ENCODE measurements at regions not wholly inside any gene's neighbourhood (a gene's known extent, or its start where the extent isn't known, plus 50 kb on each side); places are given as distances from the start of the nearest gene placed in this dataset.

- no peak for DNase-seq
- no CpG with 5 or more reads among the region's 2 CpGs for WGBS (ENCODE audit: insufficient coverage)
- H3K27ac ChIP-seq (ENCODE audit: low read length): no peak overlapping the region
- no peaks in the 10 kb centered on the region for H3K36me3 ChIP-seq (ENCODE audit: control insufficient read depth, insufficient read depth, low read length)
- no peaks in the 10 kb centered on the region for H3K9me3 ChIP-seq (replicated peaks; ENCODE audit: control insufficient read depth, low read depth, low read length)
- H3K4me3 ChIP-seq (ENCODE audit: low read length): no peak overlapping the region
- H3K4me1 ChIP-seq (ENCODE audit: control insufficient read depth, insufficient read depth, low read length): no peaks in the 10 kb centered on the region
- H3K27me3 ChIP-seq (ENCODE audit: control insufficient read depth, insufficient read depth, low read length): no peaks in the 10 kb centered on the region
These were observed 2800.4 kb downstream of the PCDH9 start for GRCh38 chr13:64429691-64430090.

- Histone ChIP-seq H3K4me3 (ENCODE audit: low read length) (no peak overlapping the region), H3K9me3 (replicated peaks; ENCODE audit: control insufficient read depth, low read depth, low read length) (no peaks in the 10 kb centered on the region), H3K27me3 (ENCODE audit: control insufficient read depth, insufficient read depth, low read length) (no peaks in the 10 kb centered on the region), H3K36me3 (ENCODE audit: control insufficient read depth, insufficient read depth, low read length) (no peaks in the 10 kb centered on the region), H3K4me1 (ENCODE audit: control insufficient read depth, insufficient read depth, low read length) (no peaks in the 10 kb centered on the region), H3K27ac (ENCODE audit: low read length) (no peak overlapping the region)
- DNase-seq: no peak
These were observed 2801.9 kb downstream of the PCDH9 start for GRCh38 chr13:64428196-64428595.

GRCh38 chr13:64423467-64423866, 2806.7 kb downstream of the PCDH9 start:
- Histone ChIP-seq H3K36me3 (ENCODE audit: control insufficient read depth, insufficient read depth, low read length) (no peaks in the 10 kb centered on the region), H3K4me3 (ENCODE audit: low read length) (no peak overlapping the region), H3K27me3 (ENCODE audit: control insufficient read depth, insufficient read depth, low read length) (no peaks in the 10 kb centered on the region), H3K27ac (ENCODE audit: low read length) (no peak overlapping the region), H3K9me3 (replicated peaks; ENCODE audit: control insufficient read depth, low read depth, low read length) (no peaks in the 10 kb centered on the region), H3K4me1 (ENCODE audit: control insufficient read depth, insufficient read depth, low read length) (no peaks in the 10 kb centered on the region)
- DNase-seq: no peak
- no CpG with 5 or more reads among the region's 1 CpG for WGBS (ENCODE audit: insufficient coverage)

GRCh38 chr13:64420181-64420580, 2810.0 kb downstream of the PCDH9 start:
- H3K27ac ChIP-seq (ENCODE audit: low read length): no peak overlapping the region
- no peak for DNase-seq
- H3K4me3 ChIP-seq (ENCODE audit: low read length): no peak overlapping the region
- H3K4me1 ChIP-seq (ENCODE audit: control insufficient read depth, insufficient read depth, low read length): no peaks in the 10 kb centered on the region
- H3K36me3 ChIP-seq (ENCODE audit: control insufficient read depth, insufficient read depth, low read length): no peaks in the 10 kb centered on the region
- no CpG with 5 or more reads among the region's 3 CpGs for WGBS (ENCODE audit: insufficient coverage)
- H3K9me3 ChIP-seq (replicated peaks; ENCODE audit: control insufficient read depth, low read depth, low read length): no peaks in the 10 kb centered on the region
- no peaks in the 10 kb centered on the region for H3K27me3 ChIP-seq (ENCODE audit: control insufficient read depth, insufficient read depth, low read length)

GRCh38 chr13:64417581-64417980, 2812.6 kb downstream of the PCDH9 start:
- no peak overlapping the region for H3K27ac ChIP-seq (ENCODE audit: low read length)
- no peaks in the 10 kb centered on the region for H3K36me3 ChIP-seq (ENCODE audit: control insufficient read depth, insufficient read depth, low read length)
- no peaks in the 10 kb centered on the region for H3K9me3 ChIP-seq (replicated peaks; ENCODE audit: control insufficient read depth, low read depth, low read length)
- DNase-seq: no peak
- H3K4me1 ChIP-seq (ENCODE audit: control insufficient read depth, insufficient read depth, low read length): no peaks in the 10 kb centered on the region
- H3K27me3 ChIP-seq (ENCODE audit: control insufficient read depth, insufficient read depth, low read length): no peaks in the 10 kb centered on the region
- no peak overlapping the region for H3K4me3 ChIP-seq (ENCODE audit: low read length)
- no CpG with 5 or more reads among the region's 3 CpGs for WGBS (ENCODE audit: insufficient coverage)

GRCh38 chr13:64414381-64414780, 2815.8 kb downstream of the PCDH9 start:
- H3K36me3 ChIP-seq (ENCODE audit: control insufficient read depth, insufficient read depth, low read length): no peaks in the 10 kb centered on the region
- no peak for DNase-seq
- H3K27ac ChIP-seq (ENCODE audit: low read length): no peak overlapping the region
- H3K9me3 ChIP-seq (replicated peaks; ENCODE audit: control insufficient read depth, low read depth, low read length): no peaks in the 10 kb centered on the region
- H3K27me3 ChIP-seq (ENCODE audit: control insufficient read depth, insufficient read depth, low read length): no peaks in the 10 kb centered on the region
- H3K4me3 ChIP-seq (ENCODE audit: low read length): no peak overlapping the region
- no peaks in the 10 kb centered on the region for H3K4me1 ChIP-seq (ENCODE audit: control insufficient read depth, insufficient read depth, low read length)

GRCh38 chr13:64413529-64413928, 2816.6 kb downstream of the PCDH9 start:
- Histone ChIP-seq H3K4me3 (ENCODE audit: low read length) (no peak overlapping the region), H3K36me3 (ENCODE audit: control insufficient read depth, insufficient read depth, low read length) (no peaks in the 10 kb centered on the region)
- DNase-seq: no peak

GRCh38 chr13:64410276-64411053, 2819.7 kb downstream of the PCDH9 start:
- Histone ChIP-seq H3K9me3 (replicated peaks; ENCODE audit: control insufficient read depth, low read depth, low read length) (no peaks in the 10 kb centered on the region), H3K27ac (ENCODE audit: low read length) (no peak overlapping the region), H3K36me3 (ENCODE audit: control insufficient read depth, insufficient read depth, low read length) (no peaks in the 10 kb centered on the region), H3K4me1 (ENCODE audit: control insufficient read depth, insufficient read depth, low read length) (no peaks in the 10 kb centered on the region), H3K4me3 (ENCODE audit: low read length) (no peak overlapping the region), H3K27me3 (ENCODE audit: control insufficient read depth, insufficient read depth, low read length) (no peaks in the 10 kb centered on the region)
- no peak for DNase-seq
- WGBS (ENCODE audit: insufficient coverage): 88% methylated on average over 2 of the region's 5 CpGs

More at GRCh38 chr13:64413529-64413928, 2816.6 kb downstream of the PCDH9 start:
- Histone ChIP-seq H3K27me3 (ENCODE audit: control insufficient read depth, insufficient read depth, low read length) (no peaks in the 10 kb centered on the region), H3K4me1 (ENCODE audit: control insufficient read depth, insufficient read depth, low read length) (no peaks in the 10 kb centered on the region), H3K27ac (ENCODE audit: low read length) (no peak overlapping the region), H3K9me3 (replicated peaks; ENCODE audit: control insufficient read depth, low read depth, low read length) (no peaks in the 10 kb centered on the region)

GRCh38 chr13:64397701-64398100, 2832.4 kb downstream of the PCDH9 start:
- no peaks in the 10 kb centered on the region for H3K27me3 ChIP-seq (ENCODE audit: control insufficient read depth, insufficient read depth, low read length)
- 60% methylated on average over 1 of the region's 2 CpGs for WGBS (ENCODE audit: insufficient coverage)
- H3K9me3 ChIP-seq (replicated peaks; ENCODE audit: control insufficient read depth, low read depth, low read length): no peaks in the 10 kb centered on the region
- H3K4me3 ChIP-seq (ENCODE audit: low read length): no peak overlapping the region
- no peak overlapping the region for H3K27ac ChIP-seq (ENCODE audit: low read length)
- DNase-seq: peak; percentile 44
- H3K4me1 ChIP-seq (ENCODE audit: control insufficient read depth, insufficient read depth, low read length): no peaks in the 10 kb centered on the region
- H3K36me3 ChIP-seq (ENCODE audit: control insufficient read depth, insufficient read depth, low read length): no peaks in the 10 kb centered on the region

GRCh38 chr13:64377606-64378005, 2852.5 kb downstream of the PCDH9 start:
- no peak for DNase-seq
- H3K9me3 ChIP-seq (replicated peaks; ENCODE audit: control insufficient read depth, low read depth, low read length): no peaks in the 10 kb centered on the region
- H3K27ac ChIP-seq (ENCODE audit: low read length): no peak overlapping the region
- no peaks in the 10 kb centered on the region for H3K4me1 ChIP-seq (ENCODE audit: control insufficient read depth, insufficient read depth, low read length)
- no CpG with 5 or more reads among the region's 1 CpG for WGBS (ENCODE audit: insufficient coverage)
- H3K27me3 ChIP-seq (ENCODE audit: control insufficient read depth, insufficient read depth, low read length): no peaks in the 10 kb centered on the region
- H3K36me3 ChIP-seq (ENCODE audit: control insufficient read depth, insufficient read depth, low read length): no peaks in the 10 kb centered on the region
- H3K4me3 ChIP-seq (ENCODE audit: low read length): no peak overlapping the region

- no peaks in the 10 kb centered on the region for H3K36me3 ChIP-seq (ENCODE audit: control insufficient read depth, insufficient read depth, low read length)
- no peaks in the 10 kb centered on the region for H3K9me3 ChIP-seq (replicated peaks; ENCODE audit: control insufficient read depth, low read depth, low read length)
- 93% methylated on average over 2 of the region's 2 CpGs for WGBS (ENCODE audit: insufficient coverage)
- no peak overlapping the region for H3K4me3 ChIP-seq (ENCODE audit: low read length)
- no peaks in the 10 kb centered on the region for H3K27me3 ChIP-seq (ENCODE audit: control insufficient read depth, insufficient read depth, low read length)
- no peak overlapping the region for H3K27ac ChIP-seq (ENCODE audit: low read length)
- no peaks in the 10 kb centered on the region for H3K4me1 ChIP-seq (ENCODE audit: control insufficient read depth, insufficient read depth, low read length)
- no peak for DNase-seq
These were observed 2858.7 kb downstream of the PCDH9 start for GRCh38 chr13:64371461-64371860.
